ENCODE measurements at regions not wholly inside any gene's neighbourhood (a gene's known extent, or its start where the extent isn't known, plus 50 kb on each side); places are given as distances from the start of the nearest gene placed in this dataset.
"Not testable (repeated sequence)": the region's sequence is repeated elsewhere in the genome, so short reads cannot be mapped to it uniquely, and the experiment has no call there.

GRCh38 chr16:9350119-9350799, 258.8 kb downstream of the HAPSTR1 start:
- DNase-seq; intact Hi-C loops (cut with DNase I); ATAC-seq (ENCODE audit: poor library complexity): not testable (repeated sequence)

GRCh38 chr16:9351440-9351839, 260.0 kb downstream of the HAPSTR1 start:
- intact Hi-C loops (cut with DNase I) = no loop called here
- ATAC-seq (ENCODE audit: poor library complexity) = no peak

GRCh38 chr16:9351841-9352434, 260.5 kb downstream of the HAPSTR1 start:
- intact Hi-C loops (cut with DNase I) = no loop called here
- ATAC-seq (ENCODE audit: poor library complexity) = peak; percentile 95
- peak; percentile 56 for DNase-seq

More at GRCh38 chr16:9351440-9351839, 260.0 kb downstream of the HAPSTR1 start:
- no peak for DNase-seq

GRCh38 chr16:9357829-9358228, 266.4 kb downstream of the HAPSTR1 start:
- no peak for DNase-seq
- intact Hi-C loops (cut with DNase I) = no loop called here
- ATAC-seq (ENCODE audit: poor library complexity) = no peak

GRCh38 chr16:9360075-9360474, 268.6 kb downstream of the HAPSTR1 start:
- no peak for DNase-seq
- intact Hi-C loops (cut with DNase I) = no loop called here
- no peak for ATAC-seq (ENCODE audit: poor library complexity)

- ATAC-seq (ENCODE audit: poor library complexity) (no peak), DNase-seq (no peak)
- intact Hi-C loops (cut with DNase I) = no loop called here
Measured at GRCh38 chr16:9362050-9362449, 270.6 kb downstream of the HAPSTR1 start.

- no peak for ATAC-seq (ENCODE audit: poor library complexity)
- intact Hi-C loops (cut with DNase I) = no loop called here
- no peak for DNase-seq
Measured at GRCh38 chr16:9362604-9363003, 271.2 kb downstream of the HAPSTR1 start.

- ATAC-seq (ENCODE audit: poor library complexity) (no peak), DNase-seq (no peak)
- intact Hi-C loops (cut with DNase I) = no loop called here
Measured at GRCh38 chr16:9363520-9363919, 272.1 kb downstream of the HAPSTR1 start.

- ATAC-seq (ENCODE audit: poor library complexity) = no peak
- intact Hi-C loops (cut with DNase I) = no loop called here
- no peak for DNase-seq
Measured at GRCh38 chr16:9364721-9365369, 273.4 kb downstream of the HAPSTR1 start.

- intact Hi-C loops (cut with DNase I) = no loop called here
- ATAC-seq (ENCODE audit: poor library complexity) = peak; percentile 88
- DNase-seq = peak; percentile 86
Measured at GRCh38 chr16:9365370-9365728, 273.9 kb downstream of the HAPSTR1 start.

GRCh38 chr16:9366048-9366969, 274.9 kb downstream of the HAPSTR1 start:
- ATAC-seq (ENCODE audit: poor library complexity) (no peak), DNase-seq (no peak)
- intact Hi-C loops (cut with DNase I) = no loop called here

- DNase-seq (peak; percentile 66), ATAC-seq (ENCODE audit: poor library complexity) (peak; percentile 80)
- intact Hi-C loops (cut with DNase I) = loop anchor here (2.0 kb wide), 1 partner anchor 77 kb away; no protein-coding TSS in a partner anchor
Measured at GRCh38 chr16:9370061-9370491, 278.6 kb downstream of the HAPSTR1 start.

GRCh38 chr16:9371713-9372448, 280.4 kb downstream of the HAPSTR1 start:
- no peak for DNase-seq
- no peak for ATAC-seq (ENCODE audit: poor library complexity)
- intact Hi-C loops (cut with DNase I) = loop anchor here (2.0 kb wide), 1 partner anchor 75 kb away; no protein-coding TSS in a partner anchor

- intact Hi-C loops (cut with DNase I) = no loop called here
- no peak for ATAC-seq (ENCODE audit: poor library complexity)
Measured at GRCh38 chr16:9372934-9373890, 281.8 kb downstream of the HAPSTR1 start.

GRCh38 chr16:9374061-9374460, 282.6 kb downstream of the HAPSTR1 start:
- ATAC-seq (ENCODE audit: poor library complexity) (no peak), DNase-seq (no peak)
- intact Hi-C loops (cut with DNase I) = no loop called here

More at GRCh38 chr16:9372934-9373890, 281.8 kb downstream of the HAPSTR1 start:
- no peak for DNase-seq

GRCh38 chr16:9378876-9379275, 287.4 kb downstream of the HAPSTR1 start:
- no peak for DNase-seq
- ATAC-seq (ENCODE audit: poor library complexity) = peak; percentile 27
- intact Hi-C loops (cut with DNase I) = no loop called here

- intact Hi-C loops (cut with DNase I) = no loop called here
- no peak for ATAC-seq (ENCODE audit: poor library complexity)
Measured at GRCh38 chr16:9380221-9380620, 288.8 kb downstream of the HAPSTR1 start.

More at GRCh38 chr16:9380221-9380620, 288.8 kb downstream of the HAPSTR1 start:
- no peak for DNase-seq
